ENCODE measurements at regions not wholly inside any gene's neighbourhood (a gene's known extent, or its start where the extent isn't known, plus 50 kb on each side); places are given as distances from the start of the nearest gene placed in this dataset.

DNA sequence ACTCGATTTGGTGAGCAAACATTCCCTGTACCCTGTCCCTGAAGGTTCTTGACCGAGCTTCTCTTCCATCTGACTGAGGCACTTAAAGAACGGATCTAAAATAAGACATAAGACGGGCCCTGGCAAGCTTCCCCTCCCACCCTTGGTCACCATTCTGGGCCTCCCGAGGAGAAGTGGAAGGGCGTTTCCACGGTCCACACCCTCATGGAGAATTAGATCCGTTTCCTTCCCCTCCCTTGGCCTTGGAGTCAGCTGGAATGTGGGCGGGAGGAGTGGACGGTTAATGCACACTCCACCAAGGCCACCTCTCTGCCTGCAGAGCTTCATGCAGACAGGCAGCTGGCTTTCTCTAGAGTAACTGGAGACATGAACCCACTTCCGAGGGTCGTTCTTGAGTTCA is 257.3 kb upstream of the APCDD1 start:
- Mint-ChIP-seq H3K4me3 (ENCODE audit: unreplicated experiment) (no peak overlapping the region), H3K36me3 (ENCODE audit: low read depth) (no peaks in the 10 kb centered on the region)

DNA sequence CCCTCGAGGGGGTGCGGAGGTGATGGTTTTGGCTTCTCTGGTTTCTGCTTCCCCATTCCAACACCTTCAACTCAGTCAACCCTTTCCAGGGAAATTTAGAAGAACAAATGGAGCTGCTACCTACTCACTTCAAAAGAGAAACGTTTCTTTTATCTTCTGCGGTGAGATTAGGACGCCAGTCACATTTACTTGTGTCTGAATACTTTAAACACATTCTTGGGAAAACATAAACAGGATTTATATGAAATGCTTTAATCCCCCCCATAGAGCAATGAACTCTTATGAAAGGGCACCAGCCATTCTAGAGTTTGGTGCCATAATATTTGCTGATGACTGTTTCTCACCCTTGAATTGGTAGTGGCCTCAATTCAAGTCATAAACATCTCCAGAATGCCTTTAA is 253.2 kb upstream of the APCDD1 start:
- Mint-ChIP-seq H3K27ac (ENCODE audit: unreplicated experiment) (no peak overlapping the region), H3K27me3 (ENCODE audit: low read depth) (peaks cover 3% of the 10 kb centered on the region), H3K4me3 (ENCODE audit: unreplicated experiment) (no peak overlapping the region), H3K4me1 (ENCODE audit: low read depth) (peaks cover 8% of the 10 kb centered on the region), H3K36me3 (ENCODE audit: low read depth) (no peaks in the 10 kb centered on the region), H3K9me3 (ENCODE audit: low read depth) (no peaks in the 10 kb centered on the region)
- TF ChIP-seq, protein P1, sequence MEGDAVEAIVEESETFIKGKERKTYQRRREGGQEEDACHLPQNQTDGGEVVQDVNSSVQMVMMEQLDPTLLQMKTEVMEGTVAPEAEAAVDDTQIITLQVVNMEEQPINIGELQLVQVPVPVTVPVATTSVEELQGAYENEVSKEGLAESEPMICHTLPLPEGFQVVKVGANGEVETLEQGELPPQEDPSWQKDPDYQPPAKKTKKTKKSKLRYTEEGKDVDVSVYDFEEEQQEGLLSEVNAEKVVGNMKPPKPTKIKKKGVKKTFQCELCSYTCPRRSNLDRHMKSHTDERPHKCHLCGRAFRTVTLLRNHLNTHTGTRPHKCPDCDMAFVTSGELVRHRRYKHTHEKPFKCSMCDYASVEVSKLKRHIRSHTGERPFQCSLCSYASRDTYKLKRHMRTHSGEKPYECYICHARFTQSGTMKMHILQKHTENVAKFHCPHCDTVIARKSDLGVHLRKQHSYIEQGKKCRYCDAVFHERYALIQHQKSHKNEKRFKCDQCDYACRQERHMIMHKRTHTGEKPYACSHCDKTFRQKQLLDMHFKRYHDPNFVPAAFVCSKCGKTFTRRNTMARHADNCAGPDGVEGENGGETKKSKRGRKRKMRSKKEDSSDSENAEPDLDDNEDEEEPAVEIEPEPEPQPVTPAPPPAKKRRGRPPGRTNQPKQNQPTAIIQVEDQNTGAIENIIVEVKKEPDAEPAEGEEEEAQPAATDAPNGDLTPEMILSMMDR (IDR thresholded peaks at IDR 0.05), result no peak
- DNase-seq (ENCODE audit: low spot score), result no peak

More for the DNA sequence above, 257.3 kb upstream of the APCDD1 start:
- H3K27ac Mint-ChIP-seq (ENCODE audit: unreplicated experiment), result no peak overlapping the region
- no peak for DNase-seq (ENCODE audit: low spot score)
- H3K4me1 Mint-ChIP-seq (ENCODE audit: low read depth), result peaks cover 8% of the 10 kb centered on the region
- no peaks in the 10 kb centered on the region for H3K9me3 Mint-ChIP-seq (ENCODE audit: low read depth)
- H3K27me3 Mint-ChIP-seq (ENCODE audit: low read depth), result no peaks in the 10 kb centered on the region
- TF ChIP-seq, protein P1 (IDR thresholded peaks at IDR 0.05), result no peak

DNA sequence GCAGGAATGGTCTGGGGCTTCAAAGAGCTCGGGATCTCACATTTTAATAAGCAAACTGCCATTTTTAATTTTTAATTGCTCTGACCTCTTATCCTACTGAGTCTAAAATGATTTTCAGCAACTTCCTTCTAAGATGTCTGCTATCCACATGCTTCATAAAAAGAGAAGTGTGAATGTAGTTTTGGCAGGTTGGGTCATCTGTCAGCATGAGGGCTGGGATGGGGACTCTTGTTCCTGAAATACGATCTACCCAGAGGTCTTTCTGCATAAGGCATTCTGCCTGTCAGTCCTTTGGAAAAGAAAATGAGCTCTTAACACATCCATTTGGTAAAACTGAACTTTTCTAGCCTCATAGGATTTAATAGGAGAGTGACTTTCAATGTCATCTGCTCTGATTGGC is 252.8 kb upstream of the APCDD1 start:
- H3K4me3 Mint-ChIP-seq (ENCODE audit: unreplicated experiment), result no peak overlapping the region
- no peaks in the 10 kb centered on the region for H3K9me3 Mint-ChIP-seq (ENCODE audit: low read depth)
- no peaks in the 10 kb centered on the region for H3K36me3 Mint-ChIP-seq (ENCODE audit: low read depth)
- no peak for DNase-seq (ENCODE audit: low spot score)
- H3K27ac Mint-ChIP-seq (ENCODE audit: unreplicated experiment), result no peak overlapping the region
- H3K4me1 Mint-ChIP-seq (ENCODE audit: low read depth), result peaks cover 8% of the 10 kb centered on the region
- TF ChIP-seq, protein P1 (IDR thresholded peaks at IDR 0.05), result no peak
- H3K27me3 Mint-ChIP-seq (ENCODE audit: low read depth), result peaks cover 3% of the 10 kb centered on the region

DNA sequence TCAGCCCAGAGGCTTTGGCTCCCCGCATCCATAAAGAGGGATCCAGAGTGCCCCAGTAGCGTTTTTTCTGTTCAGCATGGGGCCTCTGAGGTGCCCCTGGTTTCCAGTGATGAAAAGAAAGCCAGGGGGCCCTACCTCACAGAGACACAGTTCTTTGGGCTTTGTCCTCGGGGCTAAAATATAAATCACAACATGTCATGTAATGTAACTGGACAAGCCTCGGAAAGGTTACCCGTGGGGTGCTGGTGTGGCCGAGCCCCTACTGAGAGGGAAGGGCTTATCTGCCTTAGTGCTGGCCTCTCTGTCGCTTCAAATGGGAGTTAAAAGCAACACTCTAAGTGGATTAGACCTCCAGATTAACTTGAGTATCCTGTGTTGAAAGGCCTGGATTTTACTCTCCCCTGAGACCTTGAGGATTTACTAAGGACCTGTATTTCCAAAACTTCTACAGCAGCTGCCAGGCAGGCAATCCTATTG is 251.6 kb upstream of the APCDD1 start:
- H3K27me3 Mint-ChIP-seq (ENCODE audit: low read depth), result peaks cover 3% of the 10 kb centered on the region
- no peaks in the 10 kb centered on the region for H3K9me3 Mint-ChIP-seq (ENCODE audit: low read depth)
- no peak overlapping the region for H3K4me3 Mint-ChIP-seq (ENCODE audit: unreplicated experiment)
- H3K27ac Mint-ChIP-seq (ENCODE audit: unreplicated experiment), result no peak overlapping the region
- H3K4me1 Mint-ChIP-seq (ENCODE audit: low read depth), result no peaks in the 10 kb centered on the region
- no peak for DNase-seq (ENCODE audit: low spot score)
- no peaks in the 10 kb centered on the region for H3K36me3 Mint-ChIP-seq (ENCODE audit: low read depth)
- TF ChIP-seq, protein P1 (IDR thresholded peaks at IDR 0.05), result no peak

DNA sequence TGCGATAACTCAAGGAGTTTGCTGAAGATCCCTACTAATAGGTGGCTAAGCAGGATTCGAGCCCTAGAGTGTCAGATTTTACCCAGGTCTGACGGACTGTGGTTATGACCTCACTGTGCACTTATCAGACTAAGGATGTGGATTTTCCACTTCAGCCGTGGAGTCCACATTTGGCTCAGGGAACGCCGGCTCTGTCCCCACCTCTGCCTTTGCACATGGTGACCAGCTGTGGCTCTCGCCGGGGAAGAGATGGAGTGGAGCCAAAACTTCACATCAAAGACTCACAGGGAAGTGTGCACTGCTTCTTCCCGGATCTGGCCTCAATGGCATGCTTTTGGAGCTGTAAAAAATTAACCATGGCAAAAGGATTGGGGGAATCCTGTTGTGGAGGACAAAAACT is 249.3 kb upstream of the APCDD1 start:
- TF ChIP-seq, protein P1 (IDR thresholded peaks at IDR 0.05), result no peak
- no peaks in the 10 kb centered on the region for H3K4me1 Mint-ChIP-seq (ENCODE audit: low read depth)
- H3K36me3 Mint-ChIP-seq (ENCODE audit: low read depth), result no peaks in the 10 kb centered on the region
- DNase-seq (ENCODE audit: low spot score), result no peak
- H3K4me3 Mint-ChIP-seq (ENCODE audit: unreplicated experiment), result no peak overlapping the region
- no peak overlapping the region for H3K27ac Mint-ChIP-seq (ENCODE audit: unreplicated experiment)
- no peaks in the 10 kb centered on the region for H3K9me3 Mint-ChIP-seq (ENCODE audit: low read depth)
- peaks cover 3% of the 10 kb centered on the region for H3K27me3 Mint-ChIP-seq (ENCODE audit: low read depth)

All from chondrocyte (in vitro differentiated cells).